ENCODE measurements at regions not wholly inside any gene's neighbourhood (a gene's known extent, or its start where the extent isn't known, plus 50 kb on each side); places are given as distances from the start of the nearest gene placed in this dataset.
"Not testable (repeated sequence)": the region's sequence is repeated elsewhere in the genome, so short reads cannot be mapped to it uniquely, and the experiment has no call there.

- DNase-seq (ENCODE audit: low spot score): no peak
Measured at GRCh38 chr3:182508919-182509711, 284.2 kb upstream of the ATP11B start.

- DNase-seq (ENCODE audit: low spot score): no peak
Measured at GRCh38 chr3:182509844-182510460, 283.4 kb upstream of the ATP11B start.

GRCh38 chr3:182514236-182514964 is 278.9 kb upstream of the ATP11B start:
- DNase-seq (ENCODE audit: low spot score): no peak

- DNase-seq (ENCODE audit: low spot score): no peak
Measured at GRCh38 chr3:182516597-182517336, 276.5 kb upstream of the ATP11B start.

GRCh38 chr3:182519569-182519968 is 273.7 kb upstream of the ATP11B start:
- no peak for DNase-seq (ENCODE audit: low spot score)

- DNase-seq (ENCODE audit: low spot score): no peak
Measured at GRCh38 chr3:182521339-182521738, 272.0 kb upstream of the ATP11B start.

GRCh38 chr3:182523424-182523823 is 269.9 kb upstream of the ATP11B start:
- not testable (repeated sequence) for DNase-seq (ENCODE audit: low spot score)

- no peak for DNase-seq (ENCODE audit: low spot score)
Measured at GRCh38 chr3:182523836-182524235, 269.5 kb upstream of the ATP11B start.

- no peak for DNase-seq (ENCODE audit: low spot score)
Measured at GRCh38 chr3:182524711-182525401, 268.4 kb upstream of the ATP11B start.

- DNase-seq (ENCODE audit: low spot score): no peak
Measured at GRCh38 chr3:182525766-182526374, 267.4 kb upstream of the ATP11B start.

GRCh38 chr3:182527745-182528144 is 265.6 kb upstream of the ATP11B start:
- DNase-seq (ENCODE audit: low spot score): no peak

- no peak for DNase-seq (ENCODE audit: low spot score)
Measured at GRCh38 chr3:182530316-182530715, 263.0 kb upstream of the ATP11B start.

GRCh38 chr3:182533394-182533793 is 259.9 kb upstream of the ATP11B start:
- no peak for DNase-seq (ENCODE audit: low spot score)

GRCh38 chr3:182544542-182544941 is 248.8 kb upstream of the ATP11B start:
- DNase-seq (ENCODE audit: low spot score): no peak

GRCh38 chr3:182562274-182562673 is 231.0 kb upstream of the ATP11B start:
- DNase-seq (ENCODE audit: low spot score): no peak

GRCh38 chr3:182565916-182566796 is 227.1 kb upstream of the ATP11B start:
- no peak for DNase-seq (ENCODE audit: low spot score)

- DNase-seq (ENCODE audit: low spot score): no peak
Measured at GRCh38 chr3:182567700-182568099, 225.6 kb upstream of the ATP11B start.

GRCh38 chr3:182568261-182568660 is 225.0 kb upstream of the ATP11B start:
- no peak for DNase-seq (ENCODE audit: low spot score)

GRCh38 chr3:182568876-182569275 is 224.4 kb upstream of the ATP11B start:
- DNase-seq (ENCODE audit: low spot score): no peak

- no peak for DNase-seq (ENCODE audit: low spot score)
Measured at GRCh38 chr3:182570946-182571594, 222.2 kb upstream of the ATP11B start.
